Panc1 (cell line): ENCODE measurements at regions not wholly inside any gene's neighbourhood (a gene's known extent, or its start where the extent isn't known, plus 50 kb on each side); places are given as distances from the start of the nearest gene placed in this dataset.

ENCODE experiments used
- ATAC-seq: fragments of 200-7000 bp; cut with Tn5 transposase; 2 replicates; pipeline ENCODE4 v1.9.1; 2020; ENCODE audit warnings: mild to moderate bottlenecking, moderate library complexity
- BruUV-seq: library from RNA; stranded (reverse); fragments of 400-500 nt; replicated peaks from 2 replicates; lab custom pipeline; 2021; lab: Mats Ljungman, UMichigan
- CTCF ChIA-PET: fragments of 300-600 bp; sonication (Branson Sonifier 250); formaldehyde crosslinking; loops from one replicate; lab custom pipeline; 2022; ENCODE audit warnings: antibody characterized with exemption; lab: Charles Lee
- POLR2A ChIA-PET: fragments of 300-600 bp; sonication (Branson Sonifier 250); formaldehyde crosslinking; loops from one replicate; lab custom pipeline; 2022; ENCODE audit warnings: antibody characterized with exemption; lab: Charles Lee
- DNase-seq: peaks from one replicate; pipeline ENCODE4 v3.0.0-alpha.2; 2010; ENCODE audit warnings: low read depth, low spot score
- H3K27ac ChIP-seq: 2 replicates; pipeline ENCODE4 v1.5.1; 2011; ENCODE audit warnings: mild to moderate bottlenecking, low read length, inconsistent platforms
- H3K27me3 ChIP-seq: fragments of 200-500 bp; sonication (Bioruptor generic); 2 replicates; pipeline ENCODE4 v1.6.0; 2014; ENCODE audit warnings: low read length, inconsistent platforms; ENCODE audit not compliant: control insufficient read depth, insufficient read depth
- H3K36me3 ChIP-seq: fragments of 200-500 bp; sonication (Bioruptor generic); 2 replicates; pipeline ENCODE4 v1.5.1; 2014; ENCODE audit warnings: inconsistent platforms, mild to moderate bottlenecking, low read length, moderate library complexity; ENCODE audit not compliant: control insufficient read depth, insufficient read depth
- H3K4me1 ChIP-seq: 2 replicates; pipeline ENCODE4 v1.5.1; 2011; ENCODE audit warnings: inconsistent platforms, mild to moderate bottlenecking, low read length, moderate library complexity; ENCODE audit not compliant: control insufficient read depth, insufficient read depth
- H3K4me3 ChIP-seq, 2 experiments: 2 replicates each; pipeline ENCODE4 v1.5.1; 2011 to 2012; ENCODE audit warnings: low read depth in 2 of 2, low read length in 2 of 2, mild to moderate bottlenecking in 2 of 2, inconsistent platforms in 1 of 2, moderate library complexity in 1 of 2
- H3K9me3 ChIP-seq: fragments of 200-500 bp; sonication (Bioruptor generic); 2 replicates; pipeline ENCODE4 v1.5.1; 2014; ENCODE audit warnings: low read depth, mild to moderate bottlenecking, inconsistent platforms, low read length, moderate library complexity; ENCODE audit not compliant: control insufficient read depth, insufficient read depth
- CTCF ChIP-seq: fragments of 450-650 bp; IDR thresholded peaks from 2 replicates; pipeline ENCODE4 v1.5.1; 2017; ENCODE audit warnings: mild to moderate bottlenecking
- POLR2AphosphoS5 ChIP-seq: IDR thresholded peaks from 2 replicates; pipeline ENCODE4 v1.6.1; 2012; ENCODE audit warnings: mild to moderate bottlenecking, low read depth, low read length, moderate library complexity
- REST ChIP-seq, 2 experiments: IDR thresholded peaks; 2 replicates each; pipeline ENCODE4 v1.6.1; 2011 to 2012; ENCODE audit warnings: low read depth in 2 of 2, control low read depth in 1 of 2, low read length in 1 of 2, mild to moderate bottlenecking in 1 of 2, moderate library complexity in 1 of 2; ENCODE audit not compliant: insufficient read depth in 1 of 2
- SIN3A ChIP-seq: IDR thresholded peaks from 2 replicates; pipeline ENCODE4 v1.6.1; 2012; ENCODE audit warnings: low read depth, mild to moderate bottlenecking, low read length, moderate library complexity, borderline replicate concordance; ENCODE audit not compliant: insufficient read depth
- TCF7L2 ChIP-seq: IDR thresholded peaks from 2 replicates; pipeline ENCODE4 v1.6.1; 2011; ENCODE audit warnings: mild to moderate bottlenecking, low read depth, low read length, inconsistent platforms
- in situ Hi-C: cut with HindIII; loops from 2 replicates; pipeline ENCODE4 v1.10.0; 2016; ENCODE audit warnings: low sequenced_read_pairs, low pct_unique_long_range_greater_than_20kb
- intact Hi-C: fragments of 100-400 bp; cut with micrococcal nuclease; formaldehyde crosslinking; loops from one replicate; pipeline ENCODE4 v1.10.0; 2022; ENCODE audit not compliant: unreplicated experiment

- no TSS peak for BruUV-seq
- in situ Hi-C loops = no loop called here
- no peak for DNase-seq
These were observed 264.6 kb downstream of the HS3ST3A1 start for GRCh38 chr17:13337151-13337550.

GRCh38 chr17:13334374-13334773, 267.4 kb downstream of the HS3ST3A1 start:
- CTCF ChIA-PET = no interaction called here
- in situ Hi-C loops = no loop called here
- ATAC-seq (no peak), DNase-seq (no peak)
- Histone ChIP-seq H3K36me3 (no peaks in the 10 kb centered on the region), H3K9me3 (no peaks in the 10 kb centered on the region), H3K4me3 (no peak overlapping the region), H3K27me3 (no peaks in the 10 kb centered on the region; the same call in 1 of the 2 replicates), H3K4me1 (no peaks in the 10 kb centered on the region), H3K27ac (no peak overlapping the region)
- no TSS peak for BruUV-seq
- no peak for TF ChIP-seq SIN3A
- TF ChIP-seq CTCF = no peak
- POLR2A ChIA-PET = no interaction called here
- intact Hi-C loops = no loop called here

More at GRCh38 chr17:13337151-13337550, 264.6 kb downstream of the HS3ST3A1 start:
- Histone ChIP-seq H3K9me3 (no peaks in the 10 kb centered on the region), H3K4me1 (no peaks in the 10 kb centered on the region), H3K27ac (no peak overlapping the region), H3K27me3 (no peaks in the 10 kb centered on the region; the same call in 1 of the 2 replicates), H3K36me3 (no peaks in the 10 kb centered on the region), H3K4me3 (no peak overlapping the region)
- intact Hi-C loops = no loop called here
- CTCF ChIA-PET = interaction anchor here (0.6 kb wide), 2 partner anchors 157 to 306 kb away, joined by 3 to 5 read pairs; no protein-coding TSS in a partner anchor
- POLR2A ChIA-PET = no interaction called here
- TF ChIP-seq REST (IDR thresholded peaks at IDR 0.05; ENCODE audit: insufficient read depth in 1 of 2, low read depth in 2 of 2, low read length in 1 of 2) = no peak
- no peak for TF ChIP-seq POLR2AphosphoS5
- TF ChIP-seq SIN3A = no peak
- no peak for TF ChIP-seq TCF7L2
- TF ChIP-seq CTCF = no peak
- ATAC-seq = no peak
